ENCODE measurements at regions not wholly inside any gene's neighbourhood (a gene's known extent, or its start where the extent isn't known, plus 50 kb on each side); places are given as distances from the start of the nearest gene placed in this dataset.

- Mint-ChIP-seq H3K4me3 (no peak overlapping the region), H3K4me1 (ENCODE audit: low read depth) (no peaks in the 10 kb centered on the region), H3K9me3 (peaks cover 8% of the 10 kb centered on the region), H3K27ac (no peak overlapping the region), H3K27me3 (ENCODE audit: low read depth) (peaks cover 20% of the 10 kb centered on the region), H3K36me3 (ENCODE audit: low read depth) (no peaks in the 10 kb centered on the region)
- DNase-seq = no peak
- intact Hi-C loops (cut with micrococcal nuclease) = no loop called here
- CTCF ChIA-PET = no interaction called here
Measured at GRCh38 chr16:17775061-17775460, 304.3 kb upstream of the XYLT1 start.

- Mint-ChIP-seq H3K27ac (no peak overlapping the region), H3K4me1 (ENCODE audit: low read depth) (no peaks in the 10 kb centered on the region), H3K27me3 (ENCODE audit: low read depth) (peaks cover 20% of the 10 kb centered on the region), H3K36me3 (ENCODE audit: low read depth) (no peaks in the 10 kb centered on the region), H3K4me3 (no peak overlapping the region), H3K9me3 (peaks cover 9% of the 10 kb centered on the region)
- intact Hi-C loops (cut with micrococcal nuclease) = no loop called here
- DNase-seq = no peak
- CTCF ChIA-PET = interaction anchor here (0.7 kb wide), 1 partner anchor 1179 kb away, joined by 4 read pairs; no protein-coding TSS in a partner anchor
Measured at GRCh38 chr16:17773698-17774101, 302.9 kb upstream of the XYLT1 start.

GRCh38 chr16:17770104-17770503, 299.3 kb upstream of the XYLT1 start:
- peaks cover 7% of the 10 kb centered on the region for H3K9me3 Mint-ChIP-seq
- H3K4me1 Mint-ChIP-seq (ENCODE audit: low read depth) = no peaks in the 10 kb centered on the region
- no peak overlapping the region for H3K27ac Mint-ChIP-seq
- DNase-seq = no peak
- CTCF ChIA-PET = no interaction called here
- no peak overlapping the region for H3K4me3 Mint-ChIP-seq
- peaks cover 15% of the 10 kb centered on the region for H3K27me3 Mint-ChIP-seq (ENCODE audit: low read depth)
- intact Hi-C loops (cut with micrococcal nuclease) = no loop called here
- H3K36me3 Mint-ChIP-seq (ENCODE audit: low read depth) = no peaks in the 10 kb centered on the region

DNA sequence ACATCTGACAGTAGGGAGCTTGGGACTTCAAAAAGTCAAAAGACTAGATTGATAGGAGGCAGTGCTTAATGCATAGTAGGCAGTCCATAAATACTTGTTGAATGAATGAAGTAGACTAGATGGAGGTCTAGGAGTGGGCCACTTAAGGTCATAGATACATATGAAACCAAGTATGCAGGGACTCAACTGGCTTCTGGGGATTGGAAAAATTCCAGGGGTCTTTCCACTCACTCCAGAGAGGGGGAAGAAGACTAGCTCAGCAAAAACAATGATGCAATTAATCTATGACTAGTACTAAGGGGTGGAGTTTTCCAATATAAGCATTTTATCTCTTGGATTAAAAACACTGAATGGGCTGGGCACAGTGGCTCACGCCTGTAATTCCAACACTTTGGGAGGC, 298.3 kb upstream of the XYLT1 start:
- no peaks in the 10 kb centered on the region for H3K4me1 Mint-ChIP-seq (ENCODE audit: low read depth)
- intact Hi-C loops (cut with micrococcal nuclease) = no loop called here
- H3K27ac Mint-ChIP-seq = no peak overlapping the region
- H3K36me3 Mint-ChIP-seq (ENCODE audit: low read depth) = no peaks in the 10 kb centered on the region
- no peak for DNase-seq
- H3K27me3 Mint-ChIP-seq (ENCODE audit: low read depth) = peaks cover 9% of the 10 kb centered on the region
- CTCF ChIA-PET = interaction anchor here (1.1 kb wide), 1 partner anchor 185 kb away, joined by 3 read pairs; no protein-coding TSS in a partner anchor
- no peak overlapping the region for H3K4me3 Mint-ChIP-seq
- peaks cover 7% of the 10 kb centered on the region for H3K9me3 Mint-ChIP-seq

GRCh38 chr16:17768257-17768656, 297.5 kb upstream of the XYLT1 start:
- intact Hi-C loops (cut with micrococcal nuclease) = no loop called here
- H3K36me3 Mint-ChIP-seq (ENCODE audit: low read depth) = no peaks in the 10 kb centered on the region
- no peak overlapping the region for H3K4me3 Mint-ChIP-seq
- H3K9me3 Mint-ChIP-seq = peaks cover 7% of the 10 kb centered on the region
- no peak for DNase-seq
- no peaks in the 10 kb centered on the region for H3K4me1 Mint-ChIP-seq (ENCODE audit: low read depth)
- no peak overlapping the region for H3K27ac Mint-ChIP-seq
- H3K27me3 Mint-ChIP-seq (ENCODE audit: low read depth) = peaks cover 9% of the 10 kb centered on the region
- CTCF ChIA-PET = interaction anchor here (1.1 kb wide), 1 partner anchor 184 kb away, joined by 3 read pairs; no protein-coding TSS in a partner anchor

- Mint-ChIP-seq H3K9me3 (peaks cover 6% of the 10 kb centered on the region), H3K27me3 (ENCODE audit: low read depth) (peaks cover 11% of the 10 kb centered on the region), H3K4me3 (no peak overlapping the region), H3K36me3 (ENCODE audit: low read depth) (no peaks in the 10 kb centered on the region), H3K27ac (no peak overlapping the region), H3K4me1 (ENCODE audit: low read depth) (no peaks in the 10 kb centered on the region)
- intact Hi-C loops (cut with micrococcal nuclease) = no loop called here
- CTCF ChIA-PET = no interaction called here
- no peak for DNase-seq
Measured at GRCh38 chr16:17766012-17766411, 295.3 kb upstream of the XYLT1 start.

GRCh38 chr16:17759451-17760390, 289.0 kb upstream of the XYLT1 start:
- Mint-ChIP-seq H3K27ac (no peak overlapping the region), H3K4me1 (ENCODE audit: low read depth) (no peaks in the 10 kb centered on the region), H3K9me3 (no peaks in the 10 kb centered on the region), H3K27me3 (ENCODE audit: low read depth) (peaks cover 8% of the 10 kb centered on the region), H3K4me3 (no peak overlapping the region), H3K36me3 (ENCODE audit: low read depth) (no peaks in the 10 kb centered on the region)
- no peak for DNase-seq
- CTCF ChIA-PET = no interaction called here
- intact Hi-C loops (cut with micrococcal nuclease) = no loop called here

DNA sequence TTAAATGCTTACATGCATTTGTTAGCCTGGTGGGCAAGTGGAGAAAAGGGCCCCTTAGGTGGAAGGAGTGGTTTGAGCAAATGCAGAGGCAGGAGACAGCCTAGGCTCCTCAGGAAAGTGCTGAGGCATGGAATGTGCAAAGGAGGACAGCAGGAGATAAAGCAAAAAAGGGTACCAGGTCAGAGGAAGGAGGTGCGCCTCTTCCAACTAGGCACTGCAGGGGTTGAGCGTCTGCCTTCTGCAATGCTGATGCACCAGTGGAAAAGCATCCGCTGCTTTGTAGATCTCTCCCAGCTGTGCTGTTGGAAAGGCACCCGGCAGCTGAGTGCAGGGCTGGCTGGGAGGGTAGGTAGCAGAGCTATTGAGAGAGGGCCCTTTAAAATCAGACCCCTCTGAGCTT, 287.0 kb upstream of the XYLT1 start:
- intact Hi-C loops (cut with micrococcal nuclease) = no loop called here
- Mint-ChIP-seq H3K4me1 (ENCODE audit: low read depth) (no peaks in the 10 kb centered on the region), H3K36me3 (ENCODE audit: low read depth) (no peaks in the 10 kb centered on the region), H3K27ac (no peak overlapping the region), H3K4me3 (no peak overlapping the region), H3K27me3 (ENCODE audit: low read depth) (peaks cover 3% of the 10 kb centered on the region), H3K9me3 (no peaks in the 10 kb centered on the region)
- DNase-seq = no peak
- CTCF ChIA-PET = no interaction called here

GRCh38 chr16:17755158-17755557, 284.4 kb upstream of the XYLT1 start:
- Mint-ChIP-seq H3K27me3 (ENCODE audit: low read depth) (peaks cover 1% of the 10 kb centered on the region), H3K4me3 (no peak overlapping the region), H3K4me1 (ENCODE audit: low read depth) (no peaks in the 10 kb centered on the region), H3K27ac (no peak overlapping the region), H3K9me3 (no peaks in the 10 kb centered on the region), H3K36me3 (ENCODE audit: low read depth) (no peaks in the 10 kb centered on the region)
- no peak for DNase-seq
- CTCF ChIA-PET = no interaction called here
- intact Hi-C loops (cut with micrococcal nuclease) = no loop called here

- no peaks in the 10 kb centered on the region for H3K36me3 Mint-ChIP-seq (ENCODE audit: low read depth)
- peaks cover 5% of the 10 kb centered on the region for H3K9me3 Mint-ChIP-seq
- H3K27ac Mint-ChIP-seq = no peak overlapping the region
- intact Hi-C loops (cut with micrococcal nuclease) = no loop called here
- H3K27me3 Mint-ChIP-seq (ENCODE audit: low read depth) = peaks cover 1% of the 10 kb centered on the region
- H3K4me3 Mint-ChIP-seq = no peak overlapping the region
- H3K4me1 Mint-ChIP-seq (ENCODE audit: low read depth) = no peaks in the 10 kb centered on the region
- CTCF ChIA-PET = no interaction called here
- DNase-seq = no peak
Measured at GRCh38 chr16:17753434-17753833, 282.7 kb upstream of the XYLT1 start.

DNA sequence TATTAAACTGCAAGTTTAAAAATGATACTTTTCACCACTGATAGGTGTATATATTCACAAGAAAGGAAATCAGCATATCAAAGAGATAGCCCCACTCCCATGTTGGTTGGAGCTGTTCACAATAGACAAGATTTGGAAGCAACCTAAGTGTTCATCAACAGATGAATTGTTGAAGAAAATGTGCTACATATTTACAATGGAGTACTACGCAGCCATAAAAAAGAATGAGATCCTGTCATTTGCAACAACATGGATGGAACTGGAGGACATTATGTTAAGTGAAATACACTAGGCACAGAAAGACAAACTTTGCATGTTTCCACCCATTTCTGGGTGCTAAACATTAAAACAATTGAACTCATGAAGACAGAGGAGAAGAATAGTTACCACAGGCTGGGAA, 278.9 kb upstream of the XYLT1 start:
- H3K4me1 Mint-ChIP-seq (ENCODE audit: low read depth) = no peaks in the 10 kb centered on the region
- peaks cover 11% of the 10 kb centered on the region for H3K27me3 Mint-ChIP-seq (ENCODE audit: low read depth)
- no peaks in the 10 kb centered on the region for H3K36me3 Mint-ChIP-seq (ENCODE audit: low read depth)
- intact Hi-C loops (cut with micrococcal nuclease) = no loop called here
- DNase-seq = no peak
- H3K9me3 Mint-ChIP-seq = peaks cover 5% of the 10 kb centered on the region
- no peak overlapping the region for H3K27ac Mint-ChIP-seq
- CTCF ChIA-PET = no interaction called here
- H3K4me3 Mint-ChIP-seq = no peak overlapping the region

- no peak overlapping the region for H3K27ac Mint-ChIP-seq
- no peaks in the 10 kb centered on the region for H3K36me3 Mint-ChIP-seq (ENCODE audit: low read depth)
- H3K4me3 Mint-ChIP-seq = no peak overlapping the region
- intact Hi-C loops (cut with micrococcal nuclease) = no loop called here
- peaks cover 5% of the 10 kb centered on the region for H3K9me3 Mint-ChIP-seq
- no peaks in the 10 kb centered on the region for H3K4me1 Mint-ChIP-seq (ENCODE audit: low read depth)
- no peak for DNase-seq
- CTCF ChIA-PET = no interaction called here
- peaks cover 11% of the 10 kb centered on the region for H3K27me3 Mint-ChIP-seq (ENCODE audit: low read depth)
Measured at GRCh38 chr16:17748044-17748719, 277.4 kb upstream of the XYLT1 start.

All from activated naive CD4-positive, alpha-beta T cell treated with anti-CD3 and anti-CD28 coated beads for 36 hours (primary cell).